GM23338 (cell line): ENCODE measurements at regions not wholly inside any gene's neighbourhood (a gene's known extent, or its start where the extent isn't known, plus 50 kb on each side); places are given as distances from the start of the nearest gene placed in this dataset.

ENCODE experiments used
- CTCF ChIP-seq, 2 experiments: fragments of 200-600 bp in 1 of 2; sonication (generic) in 1 of 2; conservative IDR thresholded peaks; 2 replicates each; pipeline versions ENCODE4 v1.5.1 to v1.6.1; 2016 to 2017; ENCODE audit warnings: antibody characterized with exemption in 2 of 2, low read depth in 2 of 2, mild to moderate bottlenecking in 2 of 2, moderate library complexity in 1 of 2
- ETS1 ChIP-seq: IDR thresholded peaks from 2 replicates; pipeline ENCODE4 v1.6.1; 2016; ENCODE audit warnings: antibody characterized with exemption
- EZH2 ChIP-seq: fragments of 200-600 bp; sonication (generic); IDR thresholded peaks from one replicate; pipeline ENCODE4 v1.8.0; 2017; ENCODE audit warnings: antibody characterized with exemption, mild to moderate bottlenecking, low read depth; ENCODE audit not compliant: unreplicated experiment
- REST ChIP-seq: IDR thresholded peaks from one replicate; pipeline ENCODE4 v1.6.1; 2018; ENCODE audit warnings: antibody characterized with exemption; ENCODE audit not compliant: unreplicated experiment
- ZNF331 ChIP-seq: fragments of 250-450 bp; sonication (Bioruptor Pico); IDR thresholded peaks from 2 replicates; pipeline ENCODE4 v1.5.0; 2020; ENCODE audit warnings: low read depth, mild to moderate bottlenecking, moderate library complexity

- TF ChIP-seq EZH2 (no peak), CTCF (conservative IDR thresholded peaks at IDR 0.05; ENCODE audit: low read depth in 2 of 2) (no peak), REST (no peak), ZNF331 (CRISPR knock-in tag) (no peak), ETS1 (no peak)
Observed at GRCh38 chr10:128839134-128839533, 627.9 kb upstream of the MGMT start.
